BE2C (cell line): ENCODE measurements at regions not wholly inside any gene's neighbourhood (a gene's known extent, or its start where the extent isn't known, plus 50 kb on each side); places are given as distances from the start of the nearest gene placed in this dataset.

Experiments
- DNase-seq: peaks from one replicate; pipeline ENCODE4 v3.0.0-alpha.2; 2020
- H3K27me3 ChIP-seq: fragments of 250-450 bp; sonication (Bioruptor Pico); 2 replicates; pipeline ENCODE4 v1.5.1; 2020; ENCODE audit warnings: mild to moderate bottlenecking
- H3K36me3 ChIP-seq: fragments of 250-450 bp; sonication (Bioruptor Pico); 2 replicates; pipeline ENCODE4 v1.5.1; 2020; ENCODE audit warnings: mild to moderate bottlenecking
- H3K4me1 ChIP-seq: fragments of 250-450 bp; sonication (Bioruptor Pico); 2 replicates; pipeline ENCODE4 v1.5.1; 2020
- H3K4me3 ChIP-seq: 2 replicates; pipeline ENCODE4 v1.5.1; 2011; ENCODE audit warnings: low read depth, low read length
- H3K9me3 ChIP-seq: fragments of 250-450 bp; sonication (Bioruptor Pico); 2 replicates; pipeline ENCODE4 v1.5.1; 2020
- TF ChIP-seq, protein P1 (sequence below): IDR thresholded peaks from 2 replicates; pipeline ENCODE4 v1.5.1; 2012; ENCODE audit warnings: mild to moderate bottlenecking, low read depth, low read length

DNA sequence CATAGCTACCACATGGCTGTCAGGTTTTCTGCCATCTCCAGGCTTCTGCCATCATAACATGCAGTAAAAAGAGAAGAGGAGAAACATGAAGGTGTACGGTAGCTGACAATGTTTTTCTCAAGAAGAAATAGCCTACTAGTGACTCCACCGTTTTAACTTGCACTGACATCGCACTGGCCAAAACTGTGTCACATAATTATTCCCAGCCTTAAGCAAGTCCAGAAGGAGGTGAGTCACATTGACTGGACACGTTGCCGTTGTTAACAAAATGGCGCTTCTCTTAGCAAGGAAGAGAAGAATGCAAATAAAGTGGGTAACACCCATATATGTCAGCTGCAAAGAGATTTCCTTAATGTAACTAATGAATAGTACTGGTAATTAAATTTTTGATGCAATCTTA is 810.4 kb upstream of the SLC10A2 start:
- TF ChIP-seq, protein P1, sequence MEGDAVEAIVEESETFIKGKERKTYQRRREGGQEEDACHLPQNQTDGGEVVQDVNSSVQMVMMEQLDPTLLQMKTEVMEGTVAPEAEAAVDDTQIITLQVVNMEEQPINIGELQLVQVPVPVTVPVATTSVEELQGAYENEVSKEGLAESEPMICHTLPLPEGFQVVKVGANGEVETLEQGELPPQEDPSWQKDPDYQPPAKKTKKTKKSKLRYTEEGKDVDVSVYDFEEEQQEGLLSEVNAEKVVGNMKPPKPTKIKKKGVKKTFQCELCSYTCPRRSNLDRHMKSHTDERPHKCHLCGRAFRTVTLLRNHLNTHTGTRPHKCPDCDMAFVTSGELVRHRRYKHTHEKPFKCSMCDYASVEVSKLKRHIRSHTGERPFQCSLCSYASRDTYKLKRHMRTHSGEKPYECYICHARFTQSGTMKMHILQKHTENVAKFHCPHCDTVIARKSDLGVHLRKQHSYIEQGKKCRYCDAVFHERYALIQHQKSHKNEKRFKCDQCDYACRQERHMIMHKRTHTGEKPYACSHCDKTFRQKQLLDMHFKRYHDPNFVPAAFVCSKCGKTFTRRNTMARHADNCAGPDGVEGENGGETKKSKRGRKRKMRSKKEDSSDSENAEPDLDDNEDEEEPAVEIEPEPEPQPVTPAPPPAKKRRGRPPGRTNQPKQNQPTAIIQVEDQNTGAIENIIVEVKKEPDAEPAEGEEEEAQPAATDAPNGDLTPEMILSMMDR: 0 out of 2 replicates have a peak, but pooled peaks have one; percentile 6
- DNase-seq: no peak
- no peaks in the 10 kb centered on the region for H3K27me3 ChIP-seq
- no peaks in the 10 kb centered on the region; the same call in 1 of the 2 replicates for H3K4me1 ChIP-seq
- H3K36me3 ChIP-seq: no peaks in the 10 kb centered on the region
- no peaks in the 10 kb centered on the region for H3K9me3 ChIP-seq
- H3K4me3 ChIP-seq: no peak overlapping the region

DNA sequence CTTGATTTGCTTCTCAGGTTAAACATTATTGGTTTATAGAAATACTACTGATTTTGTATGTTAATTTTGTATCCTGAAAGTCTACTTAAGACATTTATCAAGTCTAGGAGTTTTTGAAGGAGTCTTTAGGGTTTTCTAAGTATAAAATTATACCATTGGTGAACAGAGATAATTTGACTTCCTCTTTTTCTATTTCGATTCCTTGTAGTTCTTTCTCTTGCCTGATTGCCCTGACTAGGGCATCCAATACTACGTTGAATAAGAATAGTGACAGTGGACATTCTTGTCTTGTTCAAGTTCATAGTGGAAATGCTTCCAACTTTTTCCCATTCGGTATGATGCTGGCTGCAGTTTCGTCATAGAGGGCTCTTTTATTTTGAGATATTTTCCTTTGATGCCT is 807.5 kb upstream of the SLC10A2 start:
- H3K9me3 ChIP-seq: no peaks in the 10 kb centered on the region
- no peaks in the 10 kb centered on the region; the same call in 1 of the 2 replicates for H3K4me1 ChIP-seq
- no peaks in the 10 kb centered on the region for H3K36me3 ChIP-seq
- TF ChIP-seq, protein P1: no peak
- no peaks in the 10 kb centered on the region for H3K27me3 ChIP-seq
- no peak overlapping the region for H3K4me3 ChIP-seq
- DNase-seq: no peak

DNA sequence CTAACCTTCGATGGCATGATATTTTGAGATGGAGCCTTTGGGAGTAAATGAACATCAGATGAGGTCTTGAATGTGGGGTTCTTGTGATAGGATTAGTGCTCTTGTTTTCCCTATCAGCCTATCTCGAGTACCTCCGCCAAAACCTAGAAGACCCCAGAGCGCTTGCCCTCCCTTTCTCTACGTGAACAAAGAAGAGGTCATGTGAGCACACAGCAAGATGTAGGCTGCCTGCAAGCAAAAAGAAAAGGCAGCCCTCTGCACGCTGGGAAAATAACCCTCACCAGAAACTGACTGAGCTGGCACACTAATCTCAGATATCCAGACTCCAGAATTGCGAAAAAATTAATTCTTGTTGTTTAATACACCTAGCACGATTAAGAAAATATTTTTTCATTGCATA is 799.8 kb upstream of the SLC10A2 start:
- Histone ChIP-seq H3K4me3 (no peak overlapping the region), H3K4me1 (no peaks in the 10 kb centered on the region; the same call in 1 of the 2 replicates), H3K27me3 (no peaks in the 10 kb centered on the region), H3K9me3 (no peaks in the 10 kb centered on the region), H3K36me3 (no peaks in the 10 kb centered on the region)
- no peak for DNase-seq
- TF ChIP-seq, protein P1: no peak

GRCh38 chr13:103862525-103862924 is 796.3 kb upstream of the SLC10A2 start:
- DNase-seq: no peak
- H3K9me3 ChIP-seq: no peaks in the 10 kb centered on the region
- no peaks in the 10 kb centered on the region for H3K36me3 ChIP-seq
- H3K4me3 ChIP-seq: no peak overlapping the region
- TF ChIP-seq, protein P1: no peak
- H3K27me3 ChIP-seq: no peaks in the 10 kb centered on the region
- H3K4me1 ChIP-seq: 0 out of 2 replicates have a peak, but pooled peaks cover 7% of the 10 kb centered on the region

GRCh38 chr13:103859952-103860351 is 793.7 kb upstream of the SLC10A2 start:
- 0 out of 2 replicates have a peak, but pooled peaks cover 7% of the 10 kb centered on the region for H3K4me1 ChIP-seq
- DNase-seq: no peak
- H3K27me3 ChIP-seq: no peaks in the 10 kb centered on the region
- TF ChIP-seq, protein P1: no peak
- no peaks in the 10 kb centered on the region for H3K9me3 ChIP-seq
- H3K4me3 ChIP-seq: no peak overlapping the region
- no peaks in the 10 kb centered on the region for H3K36me3 ChIP-seq

DNA sequence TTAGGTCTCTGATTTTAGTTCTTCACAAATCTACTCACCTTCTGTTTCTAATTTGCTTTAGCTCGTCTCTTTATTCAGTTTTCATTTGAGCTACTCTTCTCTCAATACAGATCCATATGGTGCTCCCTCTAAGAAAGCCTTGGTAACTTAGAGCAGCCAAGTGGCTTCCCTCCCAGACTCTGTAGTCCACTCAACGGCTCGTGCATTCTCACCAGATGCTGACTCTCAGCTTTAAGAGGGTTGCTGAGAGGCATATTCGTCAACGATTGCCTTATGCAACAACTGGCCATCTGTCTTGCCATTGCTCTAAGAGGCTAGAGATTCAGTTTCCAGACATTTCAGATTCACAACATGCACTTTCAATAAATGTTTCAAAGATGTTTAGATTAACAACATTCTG is 785.8 kb upstream of the SLC10A2 start:
- H3K4me3 ChIP-seq: no peak overlapping the region
- no peak for DNase-seq
- H3K4me1 ChIP-seq: no peaks in the 10 kb centered on the region
- H3K9me3 ChIP-seq: no peaks in the 10 kb centered on the region
- H3K27me3 ChIP-seq: no peaks in the 10 kb centered on the region
- TF ChIP-seq, protein P1: no peak
- no peaks in the 10 kb centered on the region for H3K36me3 ChIP-seq
